Stimulated activated CD8-positive, alpha-beta memory T cell treated with anti-CD3 and anti-CD28 coated beads, Interleukin-12 subunit alpha, Interleukin-12 subunit beta, amount 100 ng/mL, for 1 hour (primary cell): ENCODE measurements at regions not wholly inside any gene's neighbourhood (a gene's known extent, or its start where the extent isn't known, plus 50 kb on each side); places are given as distances from the start of the nearest gene placed in this dataset.
"Not testable (repeated sequence)": the region's sequence is repeated elsewhere in the genome, so short reads cannot be mapped to it uniquely, and the experiment has no call there.

Experiments used
- DNase-seq: peaks from one replicate; pipeline ENCODE4 v3.0.0-alpha.2; 2020; ENCODE audit warnings: low read depth

GRCh38 chr9:41754822-41755221 is 374.4 kb downstream of the CNTNAP3B start:
- DNase-seq: not testable (repeated sequence)

- not testable (repeated sequence) for DNase-seq
Measured at GRCh38 chr9:41754403-41754802, 374.8 kb downstream of the CNTNAP3B start.

GRCh38 chr9:41741897-41742296 is 387.3 kb downstream of the CNTNAP3B start:
- DNase-seq: not testable (repeated sequence)

GRCh38 chr9:41741173-41741572 is 388.1 kb downstream of the CNTNAP3B start:
- not testable (repeated sequence) for DNase-seq

- DNase-seq: not testable (repeated sequence)
Measured at GRCh38 chr9:41738681-41739080, 390.5 kb downstream of the CNTNAP3B start.

GRCh38 chr9:41699190-41699589 is 430.0 kb downstream of the CNTNAP3B start:
- DNase-seq: not testable (repeated sequence)

- not testable (repeated sequence) for DNase-seq
Measured at GRCh38 chr9:41697080-41697479, 432.1 kb downstream of the CNTNAP3B start.

- DNase-seq: not testable (repeated sequence)
Measured at GRCh38 chr9:41679312-41679711, 449.9 kb downstream of the CNTNAP3B start.

GRCh38 chr9:41663497-41664036 is 465.7 kb downstream of the CNTNAP3B start:
- DNase-seq: not testable (repeated sequence)

- not testable (repeated sequence) for DNase-seq
Measured at GRCh38 chr9:41658706-41659105, 469.6 kb upstream of the ZNG1F start.

GRCh38 chr9:41658116-41658515 is 469.0 kb upstream of the ZNG1F start:
- DNase-seq: not testable (repeated sequence)

- not testable (repeated sequence) for DNase-seq
Measured at GRCh38 chr9:41657141-41657540, 468.0 kb upstream of the ZNG1F start.

- DNase-seq: not testable (repeated sequence)
Measured at GRCh38 chr9:41655071-41655554, 466.0 kb upstream of the ZNG1F start.

GRCh38 chr9:41654349-41654748 is 465.2 kb upstream of the ZNG1F start:
- DNase-seq: not testable (repeated sequence)

GRCh38 chr9:41653560-41654340 is 464.6 kb upstream of the ZNG1F start:
- DNase-seq: not testable (repeated sequence)

- DNase-seq: not testable (repeated sequence)
Measured at GRCh38 chr9:41652800-41653199, 463.7 kb upstream of the ZNG1F start.

GRCh38 chr9:41652100-41652713 is 463.1 kb upstream of the ZNG1F start:
- not testable (repeated sequence) for DNase-seq

GRCh38 chr9:41650086-41650485 is 461.0 kb upstream of the ZNG1F start:
- not testable (repeated sequence) for DNase-seq

- not testable (repeated sequence) for DNase-seq
Measured at GRCh38 chr9:41648564-41648963, 459.4 kb upstream of the ZNG1F start.

GRCh38 chr9:41646246-41646645 is 457.1 kb upstream of the ZNG1F start:
- not testable (repeated sequence) for DNase-seq

GRCh38 chr9:41643571-41644279 is 454.6 kb upstream of the ZNG1F start:
- peak; percentile 33 for DNase-seq

GRCh38 chr9:41633726-41634125 is 444.6 kb upstream of the ZNG1F start:
- DNase-seq: not testable (repeated sequence)
